ENCODE measurements at regions not wholly inside any gene's neighbourhood (a gene's known extent, or its start where the extent isn't known, plus 50 kb on each side); places are given as distances from the start of the nearest gene placed in this dataset.

DNA sequence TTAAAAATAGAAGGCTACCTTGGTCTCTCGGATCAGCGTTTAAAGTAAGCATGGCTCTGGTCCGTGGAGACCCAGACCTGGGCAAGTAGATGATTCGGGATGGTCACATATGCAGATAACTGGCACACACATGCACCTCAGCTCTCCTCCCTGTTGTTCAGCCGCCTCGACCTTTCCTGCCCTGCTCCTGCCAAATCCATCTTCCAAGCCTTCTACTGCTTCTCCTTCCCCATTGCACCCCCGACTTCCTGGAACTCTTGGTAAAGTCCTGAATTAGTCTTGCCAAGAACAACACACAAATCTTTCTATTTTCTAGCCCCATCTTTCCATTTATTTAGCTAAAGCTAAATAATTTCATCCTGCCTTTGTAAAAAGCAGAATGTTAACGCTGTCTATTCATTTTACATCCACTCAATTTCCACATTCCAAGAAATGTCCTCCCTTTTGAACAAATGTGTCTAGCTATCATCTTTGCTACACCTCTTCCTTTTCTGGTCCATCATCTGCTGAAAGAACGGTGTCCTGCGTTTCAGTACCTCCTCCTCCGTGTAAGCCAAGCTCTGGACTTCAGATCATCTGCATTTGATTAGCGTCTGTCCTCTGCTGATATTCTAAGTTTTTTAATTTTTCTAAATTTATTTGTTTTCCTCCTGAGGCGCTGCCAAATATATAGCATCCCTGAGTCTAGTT lies 92.5 kb downstream of the ZIC5 start:
- ChIA-PET POLR2A (ENCODE audit: partially characterized antibody) (interaction anchor here (1.1 kb wide), 1 partner anchor 14 kb away, joined by 3 read pairs; no protein-coding TSS in a partner anchor), CTCF (ENCODE audit: partially characterized antibody) (interaction anchor here (0.7 to 10.9 kb wide), 8 partner anchors 9 to 223 kb away, joined by 3 to 55 read pairs (median 3); no protein-coding TSS in a partner anchor)
- no peak overlapping the region for H2BK20ac ChIP-seq (ENCODE audit: low read length)
- H4K91ac ChIP-seq (replicated peaks; ENCODE audit: insufficient read length, low read length) = no peak overlapping the region
- H4K20me1 ChIP-seq (replicated peaks in 1 of 2; ENCODE audit: control insufficient read depth in 1 of 2, insufficient read depth in 2 of 2, low read length in 2 of 2) = no peaks in the 10 kb centered on the region
- no peak overlapping the region for H2BK120ac ChIP-seq (replicated peaks; ENCODE audit: low read depth, low read length)
- H3K56ac ChIP-seq (replicated peaks; ENCODE audit: insufficient read length, low read depth, low read length) = no peak overlapping the region
- no peak overlapping the region for H3K14ac ChIP-seq (ENCODE audit: insufficient read length)
- H3K18ac ChIP-seq (ENCODE audit: extremely low read depth, low read length) = peak overlapping the region; percentile 29; the same call in 1 of the 2 replicates
- peaks cover 0 to 2% (median 0%) of the 10 kb centered on the region in 4 experiments; a peak in 1 of 7 replicates for H3K4me1 ChIP-seq (replicated peaks in 1 of 4; ENCODE audit: control insufficient read depth in 3 of 4, insufficient read depth in 4 of 4, low read length in 3 of 4)
- H2AFZ ChIP-seq (ENCODE audit: low read length) = no peak overlapping the region
- H3K9ac ChIP-seq (replicated peaks in 1 of 4; ENCODE audit: extremely low read depth in 1 of 4, low read depth in 3 of 4, low read length in 3 of 4) = no peak overlapping the region
- no peaks in the 10 kb centered on the region; a peak in 1 of 7 replicates for H3K27me3 ChIP-seq (replicated peaks in 1 of 4; ENCODE audit: control insufficient read depth in 3 of 4, extremely low read depth in 1 of 4, insufficient read depth in 3 of 4, low read length in 3 of 4)
- no peak overlapping the region for H3K4me3 ChIP-seq (ENCODE audit: extremely low read depth in 1 of 4, insufficient read depth in 2 of 4, low read depth in 3 of 4, low read length in 4 of 4)
- no peak overlapping the region; the same call in 1 of the 2 replicates for H2BK12ac ChIP-seq (ENCODE audit: low read depth, low read length)
- DNase-seq (ENCODE audit: low read depth in 1 of 2, low spot score in 2 of 2) (peak in 1 of 2 experiments; percentile 28), FAIRE-seq (no peak)
- no peaks in the 10 kb centered on the region for H3K79me1 ChIP-seq (ENCODE audit: low read depth, low read length)
- H3K4me2 ChIP-seq (ENCODE audit: insufficient read depth in 1 of 2, low read depth in 2 of 2, low read length in 2 of 2) = no peak overlapping the region
- no peaks in the 10 kb centered on the region for H3K23me2 ChIP-seq (ENCODE audit: low read depth, low read length)
- H4K8ac ChIP-seq (ENCODE audit: extremely low read depth, insufficient read depth, low read length) = no peak overlapping the region
- no peak overlapping the region for H3K4ac ChIP-seq (replicated peaks; ENCODE audit: insufficient read length, low read depth, low read length)
- H2BK5ac ChIP-seq (ENCODE audit: low read depth, low read length) = no peak overlapping the region
- no peak overlapping the region for H2AK5ac ChIP-seq (ENCODE audit: low read depth, low read length)
- H3K27ac ChIP-seq (ENCODE audit: low read depth, low read length) = no peak overlapping the region
- no peaks in the 10 kb centered on the region for H3K9me3 ChIP-seq (ENCODE audit: insufficient read depth in 2 of 2, low read depth in 1 of 2, low read length in 1 of 2)
- 83% methylated on average over 13 of the region's 13 CpGs; no CpG with 5 or more reads in 1 of the 2 experiments for WGBS, 2 experiments (ENCODE audit: extremely low coverage in 1 of 2, insufficient coverage in 1 of 2, insufficient read length in 1 of 2, insufficient replicate concordance in 2 of 2, low coverage in 1 of 2, low lambda C conversion rate in 2 of 2, missing lambda C conversion rate in 1 of 2)
- H2BK15ac ChIP-seq (ENCODE audit: low read length) = no peak overlapping the region
- no peak overlapping the region for H4K5ac ChIP-seq (ENCODE audit: insufficient read length, low read depth, low read length)
- H3K36me3 ChIP-seq (ENCODE audit: control insufficient read depth in 2 of 4, insufficient read depth in 4 of 4, low read length in 3 of 4) = no peaks in the 10 kb centered on the region
- H3K23ac ChIP-seq (ENCODE audit: insufficient read length) = no peak overlapping the region
- no peaks in the 10 kb centered on the region for H3K79me2 ChIP-seq (ENCODE audit: control insufficient read depth in 1 of 2, insufficient read depth in 2 of 2, low read length in 2 of 2)
- no peak for TF ChIP-seq RFX5 (IDR thresholded peaks at IDR 0.05; ENCODE audit: borderline replicate concordance, low read depth, low read length)
- no peak for TF ChIP-seq PHF8 (conservative IDR thresholded peaks at IDR 0.05; ENCODE audit: low read depth, low read length)
- TF ChIP-seq CBX8 (IDR thresholded peaks at IDR 0.05; ENCODE audit: borderline replicate concordance, low read depth, low read length) = no peak
- TF ChIP-seq SUZ12 (IDR thresholded peaks at IDR 0.05; ENCODE audit: low read length) = no peak
- no peak for TF ChIP-seq TEAD4 (IDR thresholded peaks at IDR 0.05; ENCODE audit: low read depth, low read length)
- no peak for TF ChIP-seq POU5F1 (IDR thresholded peaks at IDR 0.05; ENCODE audit: low read depth, low read length)
- TF ChIP-seq RXRA (IDR thresholded peaks at IDR 0.05; ENCODE audit: insufficient read depth, low read depth, low read length) = no peak
- no peak for TF ChIP-seq TAF1 (IDR thresholded peaks at IDR 0.05; ENCODE audit: low read depth, low read length)
- TF ChIP-seq POLR2AphosphoS5 (IDR thresholded peaks at IDR 0.05; ENCODE audit: low read depth, low read length) = no peak
- no peak for TF ChIP-seq E2F6 (IDR thresholded peaks at IDR 0.05)
- TF ChIP-seq, protein P1, sequence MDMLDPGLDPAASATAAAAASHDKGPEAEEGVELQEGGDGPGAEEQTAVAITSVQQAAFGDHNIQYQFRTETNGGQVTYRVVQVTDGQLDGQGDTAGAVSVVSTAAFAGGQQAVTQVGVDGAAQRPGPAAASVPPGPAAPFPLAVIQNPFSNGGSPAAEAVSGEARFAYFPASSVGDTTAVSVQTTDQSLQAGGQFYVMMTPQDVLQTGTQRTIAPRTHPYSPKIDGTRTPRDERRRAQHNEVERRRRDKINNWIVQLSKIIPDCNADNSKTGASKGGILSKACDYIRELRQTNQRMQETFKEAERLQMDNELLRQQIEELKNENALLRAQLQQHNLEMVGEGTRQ (IDR thresholded peaks at IDR 0.05; ENCODE audit: low read length) = no peak
- TF ChIP-seq HDAC6 (IDR thresholded peaks at IDR 0.05; ENCODE audit: low read depth, low read length) = no peak

Measured in H1 (cell line).